GM06990 (cell line): ENCODE measurements at regions not wholly inside any gene's neighbourhood (a gene's known extent, or its start where the extent isn't known, plus 50 kb on each side); places are given as distances from the start of the nearest gene placed in this dataset.
A peak's percentile ranks its signal among the peaks of the same experiment; 100 is the strongest.

ENCODE experiments used
- DNase-seq: peaks from one replicate; pipeline ENCODE4 v3.0.0-alpha.2; 2011; ENCODE audit not compliant: insufficient read length; ENCODE audit errors: extremely low read depth
- H3K27me3 ChIP-seq: replicated peaks from 2 replicates; pipeline ENCODE4 v1.6.0; 2011; ENCODE audit warnings: low read length; ENCODE audit not compliant: control insufficient read depth, insufficient read depth
- H3K36me3 ChIP-seq: 2 replicates; pipeline ENCODE4 v1.5.1; 2011; ENCODE audit warnings: low read length; ENCODE audit not compliant: control insufficient read depth, insufficient read depth
- H3K4me3 ChIP-seq: replicated peaks from 2 replicates; pipeline ENCODE4 v1.5.1; 2011; ENCODE audit warnings: low read depth, mild to moderate bottlenecking, control low read depth, low read length
- CTCF ChIP-seq: IDR thresholded peaks from 2 replicates; pipeline ENCODE4 v1.5.1; 2011; ENCODE audit warnings: low read length, control low read depth, mild to moderate bottlenecking, inconsistent platforms; ENCODE audit not compliant: insufficient read depth, poor library complexity, severe bottlenecking

GRCh38 chr11:10641912-10642697, 51.5 kb downstream of the IRAG1 start:
- no peak overlapping the region for H3K4me3 ChIP-seq
- no peaks in the 10 kb centered on the region for H3K36me3 ChIP-seq
- no peaks in the 10 kb centered on the region for H3K27me3 ChIP-seq
- TF ChIP-seq CTCF: no peak
- no peak for DNase-seq

- Histone ChIP-seq H3K36me3 (no peaks in the 10 kb centered on the region), H3K27me3 (no peaks in the 10 kb centered on the region), H3K4me3 (no peak overlapping the region)
- peak; percentile 70 for DNase-seq
- TF ChIP-seq CTCF: no peak
Measured at GRCh38 chr11:10641177-10641911, 52.2 kb downstream of the IRAG1 start.

GRCh38 chr11:10640308-10640707, 53.2 kb downstream of the IRAG1 start:
- H3K36me3 ChIP-seq: no peaks in the 10 kb centered on the region
- no peak for DNase-seq
- H3K27me3 ChIP-seq: no peaks in the 10 kb centered on the region
- H3K4me3 ChIP-seq: no peak overlapping the region
- TF ChIP-seq CTCF: no peak

GRCh38 chr11:10639350-10639749, 54.2 kb downstream of the IRAG1 start:
- no peak for DNase-seq
- no peaks in the 10 kb centered on the region for H3K36me3 ChIP-seq
- H3K4me3 ChIP-seq: no peak overlapping the region
- TF ChIP-seq CTCF: no peak
- H3K27me3 ChIP-seq: no peaks in the 10 kb centered on the region

- Histone ChIP-seq H3K27me3 (no peaks in the 10 kb centered on the region), H3K36me3 (no peaks in the 10 kb centered on the region), H3K4me3 (no peak overlapping the region)
- no peak for DNase-seq
- TF ChIP-seq CTCF: no peak
Measured at GRCh38 chr11:10638316-10638925, 55.1 kb downstream of the IRAG1 start.
